AG09319 (cell line): ENCODE measurements at regions not wholly inside any gene's neighbourhood (a gene's known extent, or its start where the extent isn't known, plus 50 kb on each side); places are given as distances from the start of the nearest gene placed in this dataset.
A peak's percentile ranks its signal among the peaks of the same experiment; 100 is the strongest.

Source experiments
- DNase-seq: peaks from one replicate; pipeline ENCODE4 v3.0.0-alpha.2; 2010; ENCODE audit warnings: low read depth; ENCODE audit errors: extremely low read depth
- CTCF ChIP-seq: IDR thresholded peaks from 2 replicates; pipeline ENCODE4 v1.5.1; 2011; ENCODE audit warnings: low read depth, mild to moderate bottlenecking, inconsistent platforms, low read length, moderate library complexity

GRCh38 chr5:144015961-144016360, 154.5 kb downstream of the YIPF5 start:
- TF ChIP-seq CTCF = no peak
- no peak for DNase-seq

DNA sequence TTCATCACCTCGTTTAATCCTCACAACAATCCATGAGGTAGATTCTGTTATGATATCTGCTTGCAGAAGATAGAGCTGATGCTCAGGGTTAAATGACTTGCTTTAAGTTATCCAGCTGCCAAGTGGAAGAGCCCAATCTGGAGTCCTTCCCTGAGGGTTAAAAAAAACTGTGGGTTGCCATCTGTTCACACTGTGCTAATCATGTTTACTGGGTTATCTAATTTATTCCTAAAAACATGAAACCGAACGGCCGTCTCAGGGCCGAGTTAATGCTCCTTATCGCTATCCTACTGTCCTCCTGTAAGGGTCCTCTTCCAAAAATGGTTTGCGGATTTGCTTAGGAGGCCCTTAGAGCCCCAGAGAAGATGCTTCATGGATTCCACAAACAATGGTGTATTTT, 153.3 kb downstream of the YIPF5 start:
- DNase-seq = no peak
- no peak for TF ChIP-seq CTCF

- no peak for TF ChIP-seq CTCF
- no peak for DNase-seq
Observed at GRCh38 chr5:144017631-144018030, 152.8 kb downstream of the YIPF5 start.

DNA sequence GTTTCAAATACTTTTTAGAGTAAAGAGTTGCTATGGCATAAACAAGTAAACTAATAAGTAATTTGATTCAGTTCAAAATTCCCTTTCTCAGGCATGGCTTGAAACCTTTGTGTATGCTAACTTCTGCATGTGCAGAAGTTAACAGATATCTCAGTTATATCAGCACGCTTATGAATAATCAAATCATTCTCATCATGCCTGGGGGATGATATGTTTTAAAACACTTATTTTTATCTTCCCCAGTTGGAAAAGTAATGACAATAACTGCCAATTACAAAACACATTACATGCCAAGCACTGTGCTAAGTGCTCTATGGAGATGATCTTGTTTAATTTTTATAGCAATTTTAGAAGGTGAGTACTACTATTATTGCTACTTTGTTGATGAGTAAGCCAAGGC, 146.4 kb downstream of the YIPF5 start:
- no peak for DNase-seq
- no peak for TF ChIP-seq CTCF

DNA sequence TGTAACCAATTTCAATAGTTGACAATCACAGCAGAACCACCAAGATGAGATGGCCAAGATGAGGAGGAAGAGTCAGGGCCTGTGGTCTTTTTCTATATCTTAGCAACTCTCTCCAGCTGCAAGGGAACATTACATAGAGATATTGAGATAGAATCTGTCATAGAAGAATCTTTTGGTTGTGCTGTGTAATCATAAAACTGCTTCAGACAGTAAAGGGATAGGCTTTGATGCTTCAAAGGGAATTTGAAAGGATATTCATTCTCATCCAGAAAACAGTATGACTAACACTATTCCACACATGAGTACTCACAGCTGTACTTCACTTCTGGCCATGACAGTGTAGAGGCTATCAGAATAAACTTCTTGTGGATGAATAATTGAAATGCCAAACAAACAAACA, 145.9 kb downstream of the YIPF5 start:
- no peak for DNase-seq
- TF ChIP-seq CTCF = no peak

GRCh38 chr5:144026286-144026685, 144.2 kb downstream of the YIPF5 start:
- DNase-seq = no peak
- no peak for TF ChIP-seq CTCF

DNA sequence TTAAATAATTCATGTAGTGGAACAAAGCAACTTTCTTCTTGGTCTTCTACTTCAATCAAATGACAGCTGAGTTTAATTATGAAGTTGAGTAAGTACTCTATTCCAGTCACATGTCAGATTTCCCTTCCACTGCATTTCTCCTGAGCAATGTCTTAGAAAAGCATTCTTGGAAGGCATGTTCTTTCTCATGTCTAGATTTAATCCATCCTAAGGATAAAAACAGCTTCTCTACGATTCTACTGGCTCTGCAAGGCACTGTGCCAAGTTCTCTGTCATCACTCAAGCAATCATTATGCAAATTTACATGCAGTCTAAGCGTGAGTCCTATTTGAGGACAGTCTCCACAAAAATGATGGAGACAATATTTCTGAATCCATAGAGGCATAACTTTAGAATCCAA, 142.4 kb downstream of the YIPF5 start:
- no peak for TF ChIP-seq CTCF
- DNase-seq = peak; percentile 44
